ENCODE measurements at regions not wholly inside any gene's neighbourhood (a gene's known extent, or its start where the extent isn't known, plus 50 kb on each side); places are given as distances from the start of the nearest gene placed in this dataset.
"Not testable (repeated sequence)": the region's sequence is repeated elsewhere in the genome, so short reads cannot be mapped to it uniquely, and the experiment has no call there.

DNA sequence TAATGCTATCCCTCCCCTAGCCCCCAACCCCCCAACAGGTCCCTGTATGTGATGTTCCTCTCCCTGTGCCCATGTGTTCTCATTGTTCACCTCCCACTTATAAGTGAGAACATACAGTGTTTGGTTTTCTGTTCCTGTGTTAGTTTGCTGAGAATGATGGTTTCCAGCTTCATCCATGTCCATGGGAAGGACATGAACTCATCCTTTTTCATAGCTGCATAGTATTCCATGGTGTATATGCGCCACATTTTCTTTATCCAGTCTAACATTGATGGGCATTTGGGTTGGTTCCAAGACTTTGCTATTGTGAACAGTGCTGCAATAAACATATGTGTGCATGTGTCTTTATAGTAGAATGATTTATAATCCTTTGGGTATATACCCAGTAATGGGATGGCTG lies 162.3 kb downstream of the CCER1 start:
- H3K27me3 ChIP-seq (ENCODE audit: insufficient read depth, low read length, poor library complexity, severe bottlenecking); H3K4me1 Mint-ChIP-seq; H3K27ac ChIP-seq (ENCODE audit: low read depth, low read length); H3K9me3 Mint-ChIP-seq; H3K36me3 ChIP-seq (ENCODE audit: insufficient read depth, low read length); H3K27ac Mint-ChIP-seq; CTCF ChIA-PET; DNase-seq; H3K4me3 Mint-ChIP-seq; POLR2A ChIA-PET; H3K4me1 ChIP-seq (ENCODE audit: insufficient read depth, low read length); H3K9me3 ChIP-seq (ENCODE audit: low read length); H3K4me3 ChIP-seq (ENCODE audit: low read length); H3K36me3 Mint-ChIP-seq; H3K27me3 Mint-ChIP-seq: not testable (repeated sequence)

DNA sequence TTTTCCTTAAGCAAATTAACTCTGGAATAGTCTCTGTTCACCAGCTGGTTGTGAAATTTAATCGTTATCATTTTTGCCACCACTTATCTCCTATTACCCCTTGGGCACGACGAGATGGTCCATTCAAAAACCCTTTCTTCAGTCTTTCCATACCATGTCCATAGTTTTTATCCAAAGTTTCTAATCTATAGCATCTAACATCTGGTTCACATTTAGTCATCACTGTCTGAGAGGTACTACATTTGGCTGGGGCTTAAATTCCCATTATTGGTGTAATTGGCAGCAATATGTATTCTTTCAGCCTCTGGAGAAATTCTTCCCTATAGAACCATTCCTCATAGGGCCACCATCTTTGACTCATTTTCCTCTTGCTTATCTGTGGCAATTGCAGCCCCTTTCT lies 163.5 kb downstream of the CCER1 start:
- Histone ChIP-seq H3K27me3 (ENCODE audit: insufficient read depth, low read length, poor library complexity, severe bottlenecking) (no peaks in the 10 kb centered on the region), H3K4me1 (ENCODE audit: insufficient read depth, low read length) (no peaks in the 10 kb centered on the region), H3K4me3 (ENCODE audit: low read length) (no peak overlapping the region), H3K27ac (ENCODE audit: low read depth, low read length) (no peak overlapping the region), H3K36me3 (ENCODE audit: insufficient read depth, low read length) (no peaks in the 10 kb centered on the region), H3K9me3 (ENCODE audit: low read length) (no peaks in the 10 kb centered on the region)
- POLR2A ChIA-PET = no interaction called here
- CTCF ChIA-PET = no interaction called here
- no peak for DNase-seq
- no peaks in the 10 kb centered on the region for H3K4me1 Mint-ChIP-seq
- no peaks in the 10 kb centered on the region for H3K36me3 Mint-ChIP-seq
- H3K9me3 Mint-ChIP-seq = peaks cover 0 to 5% (median 0%) of the 10 kb centered on the region in 5 donors
- H3K4me3 Mint-ChIP-seq = no peak overlapping the region
- no peak overlapping the region for H3K27ac Mint-ChIP-seq
- peaks cover 0 to 1% of the 10 kb centered on the region in 2 donors for H3K27me3 Mint-ChIP-seq

DNA sequence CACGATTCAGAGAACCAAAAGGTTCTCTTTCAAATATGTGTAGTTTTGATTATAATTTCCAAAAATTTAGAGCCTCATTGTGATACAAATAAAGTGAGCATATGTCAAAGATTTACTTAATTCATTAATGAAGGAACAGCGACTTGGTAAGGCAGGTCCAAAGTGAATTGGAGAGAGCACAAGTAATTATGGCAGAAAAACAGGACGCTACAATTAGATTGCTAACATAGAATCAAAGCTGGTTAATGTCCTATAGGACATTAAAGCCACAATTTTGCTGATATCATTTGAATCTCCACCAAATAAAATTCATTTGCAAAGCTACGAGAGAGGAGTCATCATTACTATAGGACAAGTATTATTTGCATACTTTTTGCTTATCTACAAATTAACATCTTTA lies 164.2 kb downstream of the CCER1 start:
- H3K4me3 Mint-ChIP-seq = no peak overlapping the region
- H3K9me3 ChIP-seq (ENCODE audit: low read length) = no peaks in the 10 kb centered on the region
- no peaks in the 10 kb centered on the region for H3K36me3 ChIP-seq (ENCODE audit: insufficient read depth, low read length)
- DNase-seq = no peak
- CTCF ChIA-PET = no interaction called here
- H3K4me1 ChIP-seq (ENCODE audit: insufficient read depth, low read length) = no peaks in the 10 kb centered on the region
- H3K27ac ChIP-seq (ENCODE audit: low read depth, low read length) = no peak overlapping the region
- peaks cover 0 to 5% (median 0%) of the 10 kb centered on the region in 5 donors for H3K9me3 Mint-ChIP-seq
- H3K27me3 ChIP-seq (ENCODE audit: insufficient read depth, low read length, poor library complexity, severe bottlenecking) = no peaks in the 10 kb centered on the region
- POLR2A ChIA-PET = no interaction called here
- H3K4me3 ChIP-seq (ENCODE audit: low read length) = no peak overlapping the region
- no peaks in the 10 kb centered on the region for H3K36me3 Mint-ChIP-seq
- H3K27me3 Mint-ChIP-seq = peaks cover 0 to 1% of the 10 kb centered on the region in 2 donors
- no peak overlapping the region for H3K27ac Mint-ChIP-seq
- no peaks in the 10 kb centered on the region for H3K4me1 Mint-ChIP-seq

DNA sequence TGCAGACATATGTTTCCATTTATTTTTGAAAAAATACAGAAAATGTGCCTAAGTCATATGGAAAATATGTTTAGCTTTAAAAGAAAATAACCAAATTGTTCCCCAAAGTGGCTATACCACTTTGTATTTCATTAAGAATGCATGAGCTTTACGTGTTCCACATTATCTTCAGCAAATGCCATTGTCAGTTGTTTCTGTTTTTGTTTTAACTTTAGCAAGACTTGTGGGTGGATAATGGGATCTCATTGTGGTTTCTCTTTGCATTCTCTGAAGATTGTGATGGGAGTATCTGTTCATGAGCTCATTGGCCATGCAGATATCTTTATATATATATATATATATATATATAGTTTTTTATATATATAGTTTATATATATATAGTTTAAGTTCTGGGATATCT lies 181.5 kb downstream of the CCER1 start:
- Mint-ChIP-seq H3K9me3 (peaks cover 0 to 7% (median 0%) of the 10 kb centered on the region in 5 donors), H3K27me3 (no peaks in the 10 kb centered on the region), H3K4me3 (no peak overlapping the region), H3K27ac (no peak overlapping the region), H3K4me1 (no peaks in the 10 kb centered on the region), H3K36me3 (no peaks in the 10 kb centered on the region)
- ChIA-PET POLR2A (no interaction called here), CTCF (interaction anchor here (0.7 kb wide), 1 partner anchor 1230 kb away, joined by 3 read pairs; no protein-coding TSS in a partner anchor)
- H3K4me1 ChIP-seq (ENCODE audit: insufficient read depth, low read length) = no peaks in the 10 kb centered on the region
- H3K9me3 ChIP-seq (ENCODE audit: low read length) = no peaks in the 10 kb centered on the region
- H3K36me3 ChIP-seq (ENCODE audit: insufficient read depth, low read length) = no peaks in the 10 kb centered on the region
- no peak overlapping the region for H3K4me3 ChIP-seq (ENCODE audit: low read length)
- no peak for DNase-seq
- H3K27ac ChIP-seq (ENCODE audit: low read depth, low read length) = no peak overlapping the region
- H3K27me3 ChIP-seq (ENCODE audit: insufficient read depth, low read length, poor library complexity, severe bottlenecking) = no peaks in the 10 kb centered on the region

GRCh38 chr12:90770861-90771260 lies 184.1 kb downstream of the CCER1 start:
- CTCF ChIA-PET = no interaction called here
- Histone ChIP-seq H3K4me1 (ENCODE audit: insufficient read depth, low read length) (no peaks in the 10 kb centered on the region), H3K27me3 (ENCODE audit: insufficient read depth, low read length, poor library complexity, severe bottlenecking) (no peaks in the 10 kb centered on the region), H3K4me3 (ENCODE audit: low read length) (no peak overlapping the region), H3K36me3 (ENCODE audit: insufficient read depth, low read length) (no peaks in the 10 kb centered on the region), H3K27ac (ENCODE audit: low read depth, low read length) (no peak overlapping the region), H3K9me3 (ENCODE audit: low read length) (no peaks in the 10 kb centered on the region)
- no peak for DNase-seq
- POLR2A ChIA-PET = no interaction called here
- Mint-ChIP-seq H3K4me3 (no peak overlapping the region), H3K4me1 (no peaks in the 10 kb centered on the region), H3K9me3 (no peaks in the 10 kb centered on the region), H3K36me3 (no peaks in the 10 kb centered on the region), H3K27me3 (no peaks in the 10 kb centered on the region), H3K27ac (no peak overlapping the region)

DNA sequence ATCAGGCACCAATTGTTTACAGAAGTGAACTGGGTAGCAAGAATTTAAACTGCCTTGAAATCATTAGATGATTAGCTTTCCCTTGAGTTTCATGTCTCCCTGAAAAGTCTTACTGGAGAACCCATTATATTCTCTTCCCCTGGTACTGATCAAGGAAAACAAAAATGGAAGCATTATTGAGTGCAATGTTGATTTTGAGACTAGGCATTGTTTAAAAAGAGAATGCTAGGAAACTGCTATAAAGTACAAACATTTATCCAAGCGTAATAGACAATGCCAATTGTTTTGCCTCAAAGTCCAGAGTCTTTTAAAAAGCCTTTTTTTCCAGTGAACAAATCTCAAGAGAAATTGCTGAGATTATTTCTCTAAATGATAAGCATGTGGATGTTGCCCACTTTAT lies 197.0 kb downstream of the CCER1 start:
- Histone ChIP-seq H3K4me3 (ENCODE audit: low read length) (no peak overlapping the region), H3K27ac (ENCODE audit: low read depth, low read length) (no peak overlapping the region), H3K4me1 (ENCODE audit: insufficient read depth, low read length) (no peaks in the 10 kb centered on the region), H3K9me3 (ENCODE audit: low read length) (no peaks in the 10 kb centered on the region), H3K36me3 (ENCODE audit: insufficient read depth, low read length) (no peaks in the 10 kb centered on the region), H3K27me3 (ENCODE audit: insufficient read depth, low read length, poor library complexity, severe bottlenecking) (no peaks in the 10 kb centered on the region)
- no peaks in the 10 kb centered on the region for H3K27me3 Mint-ChIP-seq
- no peaks in the 10 kb centered on the region for H3K9me3 Mint-ChIP-seq
- no peak for DNase-seq
- H3K4me1 Mint-ChIP-seq = no peaks in the 10 kb centered on the region
- H3K4me3 Mint-ChIP-seq = no peak overlapping the region
- CTCF ChIA-PET = no interaction called here
- no peak overlapping the region for H3K27ac Mint-ChIP-seq
- H3K36me3 Mint-ChIP-seq = no peaks in the 10 kb centered on the region
- POLR2A ChIA-PET = no interaction called here

- Mint-ChIP-seq H3K4me3 (no peak overlapping the region), H3K27ac (no peak overlapping the region), H3K27me3 (no peaks in the 10 kb centered on the region), H3K4me1 (no peaks in the 10 kb centered on the region), H3K36me3 (no peaks in the 10 kb centered on the region), H3K9me3 (peaks cover 0 to 5% (median 0%) of the 10 kb centered on the region in 5 donors)
- H3K27ac ChIP-seq (ENCODE audit: low read depth, low read length) = no peak overlapping the region
- DNase-seq = no peak
- ChIA-PET CTCF (no interaction called here), POLR2A (no interaction called here)
- no peaks in the 10 kb centered on the region for H3K27me3 ChIP-seq (ENCODE audit: insufficient read depth, low read length, poor library complexity, severe bottlenecking)
- no peak overlapping the region for H3K4me3 ChIP-seq (ENCODE audit: low read length)
- H3K4me1 ChIP-seq (ENCODE audit: insufficient read depth, low read length) = no peaks in the 10 kb centered on the region
- H3K36me3 ChIP-seq (ENCODE audit: insufficient read depth, low read length) = no peaks in the 10 kb centered on the region
- no peaks in the 10 kb centered on the region for H3K9me3 ChIP-seq (ENCODE audit: low read length)
These were observed 209.8 kb downstream of the CCER1 start for GRCh38 chr12:90745211-90745610.

- Mint-ChIP-seq H3K4me3 (no peak overlapping the region), H3K27ac (no peak overlapping the region), H3K9me3 (peaks cover 0 to 5% (median 0%) of the 10 kb centered on the region in 5 donors), H3K4me1 (no peaks in the 10 kb centered on the region), H3K27me3 (no peaks in the 10 kb centered on the region), H3K36me3 (no peaks in the 10 kb centered on the region)
- Histone ChIP-seq H3K4me1 (ENCODE audit: insufficient read depth, low read length) (no peaks in the 10 kb centered on the region), H3K27me3 (ENCODE audit: insufficient read depth, low read length, poor library complexity, severe bottlenecking) (no peaks in the 10 kb centered on the region), H3K4me3 (ENCODE audit: low read length) (no peak overlapping the region), H3K9me3 (ENCODE audit: low read length) (no peaks in the 10 kb centered on the region), H3K27ac (ENCODE audit: low read depth, low read length) (no peak overlapping the region), H3K36me3 (ENCODE audit: insufficient read depth, low read length) (no peaks in the 10 kb centered on the region)
- ChIA-PET CTCF (no interaction called here), POLR2A (no interaction called here)
- no peak for DNase-seq
These were observed 213.4 kb downstream of the CCER1 start for GRCh38 chr12:90741611-90742010.

DNA sequence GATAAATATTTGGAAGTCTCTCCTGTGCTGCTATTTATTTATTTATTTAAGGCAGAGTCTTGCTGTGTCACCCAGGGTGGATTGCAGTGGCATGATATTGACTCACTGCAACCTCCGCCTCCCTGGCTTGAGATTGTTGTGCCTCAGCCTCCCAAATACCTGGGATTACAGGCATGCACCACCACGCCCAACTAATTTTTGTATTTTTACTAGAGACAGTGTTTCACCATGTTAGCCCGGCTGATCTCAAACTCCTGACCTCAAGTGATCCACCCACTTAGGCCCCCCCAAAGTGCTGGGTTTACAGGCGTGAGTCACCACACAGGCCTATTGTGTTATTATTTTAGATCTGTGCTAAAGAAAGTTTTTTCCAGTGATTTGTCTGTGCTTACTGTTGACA lies 225.2 kb downstream of the CCER1 start:
- no peak overlapping the region for H3K27ac Mint-ChIP-seq
- H3K36me3 Mint-ChIP-seq = no peaks in the 10 kb centered on the region
- Histone ChIP-seq H3K27ac (ENCODE audit: low read depth, low read length) (no peak overlapping the region), H3K9me3 (ENCODE audit: low read length) (no peaks in the 10 kb centered on the region), H3K27me3 (ENCODE audit: insufficient read depth, low read length, poor library complexity, severe bottlenecking) (no peaks in the 10 kb centered on the region), H3K4me3 (ENCODE audit: low read length) (no peak overlapping the region), H3K4me1 (ENCODE audit: insufficient read depth, low read length) (no peaks in the 10 kb centered on the region), H3K36me3 (ENCODE audit: insufficient read depth, low read length) (no peaks in the 10 kb centered on the region)
- H3K27me3 Mint-ChIP-seq = no peaks in the 10 kb centered on the region
- no peak overlapping the region for H3K4me3 Mint-ChIP-seq
- no peaks in the 10 kb centered on the region for H3K4me1 Mint-ChIP-seq
- H3K9me3 Mint-ChIP-seq = peaks cover 0 to 6% (median 2%) of the 10 kb centered on the region in 5 donors
- POLR2A ChIA-PET = no interaction called here
- DNase-seq = no peak
- CTCF ChIA-PET = no interaction called here

Measured in CD8-positive, alpha-beta memory T cell (primary cell).